ENCODE measurements at regions not wholly inside any gene's neighbourhood (a gene's known extent, or its start where the extent isn't known, plus 50 kb on each side); places are given as distances from the start of the nearest gene placed in this dataset.

GRCh38 chr22:47748957-47749356 lies 986.5 kb downstream of the TBC1D22A start:
- Histone ChIP-seq H3K9me3 (ENCODE audit: control insufficient read depth in 2 of 2, low read length in 2 of 2) (no peaks in the 10 kb centered on the region), H3K4me1 (ENCODE audit: control insufficient read depth, insufficient read depth, low read length) (no peaks in the 10 kb centered on the region), H3K27me3 (ENCODE audit: control insufficient read depth in 1 of 2, insufficient read depth in 2 of 2, low read length in 2 of 2) (peaks cover 5 to 7% of the 10 kb centered on the region in 2 donors), H3K36me3 (ENCODE audit: control insufficient read depth in 2 of 2, insufficient read depth in 2 of 2, low read length in 2 of 2) (no peaks in the 10 kb centered on the region), H3K9ac (ENCODE audit: low read length in 2 of 2) (no peak overlapping the region), H3K4me3 (ENCODE audit: low read length in 2 of 2) (no peak overlapping the region), H3K27ac (ENCODE audit: low read length) (no peak overlapping the region)

DNA sequence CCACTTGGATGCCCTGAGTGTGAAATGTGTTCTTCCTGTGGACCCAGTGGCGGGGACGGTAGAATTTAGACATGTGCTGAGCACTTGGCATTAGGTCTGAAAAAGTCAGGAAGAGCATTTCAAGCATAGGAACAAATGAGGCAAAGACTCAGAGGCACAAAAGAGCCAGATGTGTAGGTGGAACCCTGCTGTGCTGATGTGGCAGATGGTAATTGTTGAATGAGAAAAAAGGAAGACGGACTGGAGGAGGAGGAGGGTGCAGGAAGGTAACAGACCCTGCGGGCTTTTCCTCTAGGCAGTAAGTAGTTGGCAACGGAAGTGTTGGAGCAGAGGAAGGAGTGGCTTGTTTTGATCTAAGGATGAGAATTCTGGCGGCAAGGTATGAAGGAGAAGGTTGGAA lies 985.8 kb downstream of the TBC1D22A start:
- Histone ChIP-seq H3K4me3 (ENCODE audit: low read length in 2 of 2) (no peak overlapping the region), H3K4me1 (ENCODE audit: control insufficient read depth, insufficient read depth, low read length) (no peaks in the 10 kb centered on the region)

GRCh38 chr22:47740109-47740805 lies 977.8 kb downstream of the TBC1D22A start:
- no peaks in the 10 kb centered on the region for H3K36me3 ChIP-seq (ENCODE audit: control insufficient read depth in 2 of 2, insufficient read depth in 2 of 2, low read length in 2 of 2)
- no peak overlapping the region for H3K27ac ChIP-seq (ENCODE audit: low read length)
- H3K27me3 ChIP-seq (ENCODE audit: control insufficient read depth in 1 of 2, insufficient read depth in 2 of 2, low read length in 2 of 2) = peaks cover 2 to 3% of the 10 kb centered on the region in 2 donors
- H3K4me1 ChIP-seq (ENCODE audit: control insufficient read depth, insufficient read depth, low read length) = no peaks in the 10 kb centered on the region
- H3K4me3 ChIP-seq (ENCODE audit: low read length in 2 of 2) = no peak overlapping the region
- H3K9ac ChIP-seq (ENCODE audit: low read length in 2 of 2) = no peak overlapping the region
- no peaks in the 10 kb centered on the region for H3K9me3 ChIP-seq (ENCODE audit: control insufficient read depth in 2 of 2, low read length in 2 of 2)

More for the DNA sequence above, 985.8 kb downstream of the TBC1D22A start:
- Histone ChIP-seq H3K36me3 (ENCODE audit: control insufficient read depth in 2 of 2, insufficient read depth in 2 of 2, low read length in 2 of 2) (no peaks in the 10 kb centered on the region), H3K9me3 (ENCODE audit: control insufficient read depth in 2 of 2, low read length in 2 of 2) (no peaks in the 10 kb centered on the region), H3K27ac (ENCODE audit: low read length) (no peak overlapping the region), H3K27me3 (ENCODE audit: control insufficient read depth in 1 of 2, insufficient read depth in 2 of 2, low read length in 2 of 2) (peaks cover 5 to 7% of the 10 kb centered on the region in 2 donors), H3K9ac (ENCODE audit: low read length in 2 of 2) (no peak overlapping the region)

- Histone ChIP-seq H3K9ac (ENCODE audit: low read length in 2 of 2) (no peak overlapping the region), H3K4me3 (ENCODE audit: low read length in 2 of 2) (no peak overlapping the region), H3K36me3 (ENCODE audit: control insufficient read depth in 2 of 2, insufficient read depth in 2 of 2, low read length in 2 of 2) (no peaks in the 10 kb centered on the region)
Observed at GRCh38 chr22:47739291-47740015, 977.0 kb downstream of the TBC1D22A start.

GRCh38 chr22:47738472-47739013 lies 976.1 kb downstream of the TBC1D22A start:
- H3K36me3 ChIP-seq (ENCODE audit: control insufficient read depth in 2 of 2, insufficient read depth in 2 of 2, low read length in 2 of 2) = no peaks in the 10 kb centered on the region
- H3K9ac ChIP-seq (ENCODE audit: low read length in 2 of 2) = no peak overlapping the region
- H3K4me1 ChIP-seq (ENCODE audit: control insufficient read depth, insufficient read depth, low read length) = no peaks in the 10 kb centered on the region
- H3K4me3 ChIP-seq (ENCODE audit: low read length in 2 of 2) = no peak overlapping the region
- no peaks in the 10 kb centered on the region for H3K9me3 ChIP-seq (ENCODE audit: control insufficient read depth in 2 of 2, low read length in 2 of 2)
- no peak overlapping the region for H3K27ac ChIP-seq (ENCODE audit: low read length)
- H3K27me3 ChIP-seq (ENCODE audit: control insufficient read depth in 1 of 2, insufficient read depth in 2 of 2, low read length in 2 of 2) = peaks cover 2 to 3% of the 10 kb centered on the region in 2 donors

More at GRCh38 chr22:47739291-47740015, 977.0 kb downstream of the TBC1D22A start:
- Histone ChIP-seq H3K4me1 (ENCODE audit: control insufficient read depth, insufficient read depth, low read length) (no peaks in the 10 kb centered on the region), H3K27ac (ENCODE audit: low read length) (no peak overlapping the region), H3K9me3 (ENCODE audit: control insufficient read depth in 2 of 2, low read length in 2 of 2) (no peaks in the 10 kb centered on the region), H3K27me3 (ENCODE audit: control insufficient read depth in 1 of 2, insufficient read depth in 2 of 2, low read length in 2 of 2) (peaks cover 2 to 3% of the 10 kb centered on the region in 2 donors)

DNA sequence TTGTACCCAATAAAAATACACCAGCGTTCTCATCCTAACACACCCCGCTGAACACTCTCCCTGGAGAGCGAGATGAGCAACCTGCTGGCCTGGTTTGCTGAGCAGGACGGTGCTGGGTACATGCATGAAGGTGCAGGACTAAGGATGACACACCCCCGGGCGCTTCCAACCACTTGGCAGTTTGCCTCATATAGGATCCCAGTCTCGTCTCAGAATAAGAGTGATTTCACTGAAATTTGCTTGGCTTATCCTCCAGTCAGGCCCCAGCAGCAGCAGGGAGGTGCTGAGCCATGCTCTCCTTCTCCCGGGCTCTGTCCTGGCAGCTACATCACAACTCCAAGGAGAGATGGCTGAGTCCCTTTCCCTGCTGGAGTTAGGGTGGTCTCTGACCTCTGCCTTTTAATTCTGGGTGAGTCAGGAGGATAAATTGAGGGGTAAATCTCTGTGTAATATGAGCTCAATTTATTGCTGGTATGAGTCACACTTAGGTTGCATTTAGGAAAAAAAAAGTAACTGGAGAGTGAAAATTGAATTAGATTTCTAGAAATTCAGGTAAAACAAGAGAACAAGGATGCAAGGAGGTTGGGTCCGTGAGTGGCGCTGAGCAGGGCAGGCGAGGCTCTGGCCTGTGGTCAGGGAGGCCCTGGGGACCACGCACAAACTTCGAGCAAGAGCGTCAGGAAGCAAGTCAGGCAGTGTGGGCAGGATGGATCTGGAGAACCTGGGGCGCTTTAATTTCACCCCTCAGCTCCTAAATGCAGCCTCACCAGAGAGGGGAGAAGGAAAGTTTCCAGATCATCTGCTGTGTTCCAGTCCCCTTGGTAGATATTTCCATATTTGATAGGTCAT lies 974.0 kb downstream of the TBC1D22A start:
- Histone ChIP-seq H3K36me3 (ENCODE audit: control insufficient read depth in 2 of 2, insufficient read depth in 2 of 2, low read length in 2 of 2) (no peaks in the 10 kb centered on the region), H3K27ac (ENCODE audit: low read length) (no peak overlapping the region), H3K4me1 (ENCODE audit: control insufficient read depth, insufficient read depth, low read length) (no peaks in the 10 kb centered on the region), H3K9me3 (ENCODE audit: control insufficient read depth in 2 of 2, low read length in 2 of 2) (no peaks in the 10 kb centered on the region), H3K9ac (ENCODE audit: low read length in 2 of 2) (no peak overlapping the region), H3K4me3 (ENCODE audit: low read length in 2 of 2) (no peak overlapping the region), H3K27me3 (ENCODE audit: control insufficient read depth in 1 of 2, insufficient read depth in 2 of 2, low read length in 2 of 2) (peaks cover 2 to 3% of the 10 kb centered on the region in 2 donors)

DNA sequence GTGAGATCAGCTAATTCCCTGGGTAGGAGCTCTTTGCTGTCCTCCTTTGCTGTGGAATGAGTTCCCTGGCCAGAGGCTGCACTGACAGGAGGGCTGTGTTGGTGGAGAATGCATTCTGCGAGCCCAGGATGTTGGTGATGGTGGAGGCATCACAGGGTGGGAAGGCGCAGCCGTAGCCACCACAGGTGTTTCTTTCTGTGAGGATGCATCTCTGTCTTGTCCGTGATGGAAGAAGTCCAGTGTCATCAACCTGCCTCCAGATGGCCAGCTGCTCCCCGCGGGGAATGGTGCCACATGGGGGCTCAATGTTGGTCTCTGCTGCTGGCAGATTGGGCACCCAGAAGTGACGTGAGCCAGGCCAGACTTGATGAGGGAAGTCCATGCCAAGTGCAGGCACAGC lies 972.1 kb downstream of the TBC1D22A start:
- Histone ChIP-seq H3K27ac (ENCODE audit: low read length) (no peak overlapping the region), H3K4me1 (ENCODE audit: control insufficient read depth, insufficient read depth, low read length) (no peaks in the 10 kb centered on the region), H3K9ac (ENCODE audit: low read length in 2 of 2) (no peak overlapping the region), H3K4me3 (ENCODE audit: low read length in 2 of 2) (no peak overlapping the region), H3K27me3 (ENCODE audit: control insufficient read depth in 1 of 2, insufficient read depth in 2 of 2, low read length in 2 of 2) (no peaks in the 10 kb centered on the region), H3K36me3 (ENCODE audit: control insufficient read depth in 2 of 2, insufficient read depth in 2 of 2, low read length in 2 of 2) (no peaks in the 10 kb centered on the region), H3K9me3 (ENCODE audit: control insufficient read depth in 2 of 2, low read length in 2 of 2) (no peaks in the 10 kb centered on the region)

DNA sequence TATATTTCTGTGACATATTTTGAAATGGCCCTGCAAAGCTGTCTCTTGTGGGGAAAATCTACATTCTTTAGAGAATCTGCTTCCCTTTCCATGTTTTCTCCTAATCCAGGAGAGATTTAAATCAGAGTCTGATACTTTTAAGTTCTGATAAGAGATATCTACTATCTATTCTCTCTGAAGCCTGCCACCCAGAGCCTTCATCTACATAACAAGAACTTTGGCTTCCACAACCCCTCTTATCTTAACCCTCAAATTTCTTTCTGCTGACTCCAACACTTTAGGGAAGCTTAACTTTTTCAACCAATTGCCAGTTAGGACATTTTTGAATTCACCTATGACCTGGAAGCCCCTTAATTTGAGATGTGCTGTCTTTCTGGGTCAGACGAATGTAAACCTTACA lies 965.2 kb downstream of the TBC1D22A start:
- H3K9me3 ChIP-seq (ENCODE audit: control insufficient read depth in 2 of 2, low read length in 2 of 2) = peaks cover 0 to 2% of the 10 kb centered on the region in 2 donors
- H3K9ac ChIP-seq (ENCODE audit: low read length in 2 of 2) = no peak overlapping the region
- H3K4me1 ChIP-seq (ENCODE audit: control insufficient read depth, insufficient read depth, low read length) = no peaks in the 10 kb centered on the region
- no peaks in the 10 kb centered on the region for H3K27me3 ChIP-seq (ENCODE audit: control insufficient read depth in 1 of 2, insufficient read depth in 2 of 2, low read length in 2 of 2)
- H3K4me3 ChIP-seq (ENCODE audit: low read length in 2 of 2) = no peak overlapping the region
- no peak overlapping the region for H3K27ac ChIP-seq (ENCODE audit: low read length)
- H3K36me3 ChIP-seq (ENCODE audit: control insufficient read depth in 2 of 2, insufficient read depth in 2 of 2, low read length in 2 of 2) = no peaks in the 10 kb centered on the region

DNA sequence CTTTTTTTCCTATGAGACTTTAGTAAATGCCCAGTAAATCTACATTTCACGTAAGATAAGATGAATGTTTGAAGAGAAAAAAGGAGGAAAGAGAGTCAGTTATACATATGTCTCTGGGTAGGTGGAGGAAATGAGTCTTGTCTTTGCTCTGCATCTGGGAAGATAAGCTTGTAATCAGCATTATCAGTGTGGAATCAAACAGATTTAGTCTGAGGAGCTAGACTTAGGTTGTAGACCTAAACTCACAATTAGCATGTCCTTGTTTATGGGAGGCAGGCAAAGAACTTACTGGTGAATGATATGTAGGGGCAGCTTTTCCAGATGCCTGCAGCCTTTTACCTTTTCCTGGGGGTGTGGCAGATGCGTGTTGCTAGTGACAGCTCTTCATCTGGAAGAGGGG lies 962.3 kb downstream of the TBC1D22A start:
- no peaks in the 10 kb centered on the region for H3K4me1 ChIP-seq (ENCODE audit: control insufficient read depth, insufficient read depth, low read length)
- H3K27ac ChIP-seq (ENCODE audit: low read length) = no peak overlapping the region
- H3K4me3 ChIP-seq (ENCODE audit: low read length in 2 of 2) = no peak overlapping the region
- H3K36me3 ChIP-seq (ENCODE audit: control insufficient read depth in 2 of 2, insufficient read depth in 2 of 2, low read length in 2 of 2) = no peaks in the 10 kb centered on the region
- H3K27me3 ChIP-seq (ENCODE audit: control insufficient read depth in 1 of 2, insufficient read depth in 2 of 2, low read length in 2 of 2) = no peaks in the 10 kb centered on the region
- H3K9ac ChIP-seq (ENCODE audit: low read length in 2 of 2) = no peak overlapping the region
- H3K9me3 ChIP-seq (ENCODE audit: control insufficient read depth in 2 of 2, low read length in 2 of 2) = peaks cover 0 to 2% of the 10 kb centered on the region in 2 donors

DNA sequence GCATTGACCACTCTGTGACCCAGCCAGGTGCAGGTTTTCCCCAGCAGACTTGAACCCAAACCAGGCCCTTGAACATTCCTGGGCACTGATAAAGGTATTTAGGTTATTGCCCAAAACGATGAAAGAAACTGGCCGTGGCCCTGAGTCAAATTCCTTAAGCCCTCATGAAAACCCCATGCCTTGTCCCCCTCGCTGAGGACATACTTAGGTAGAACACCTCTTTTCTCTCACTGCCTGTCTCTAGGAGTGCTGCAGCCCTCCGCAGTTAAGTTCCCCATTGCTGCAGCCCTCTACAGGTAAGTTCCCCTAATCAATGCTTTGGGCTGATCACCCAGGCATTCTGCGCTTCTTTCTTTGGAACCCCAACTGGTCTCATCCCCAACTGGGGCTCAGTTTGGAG lies 961.6 kb downstream of the TBC1D22A start:
- H3K27me3 ChIP-seq (ENCODE audit: control insufficient read depth in 1 of 2, insufficient read depth in 2 of 2, low read length in 2 of 2) = no peaks in the 10 kb centered on the region
- no peak overlapping the region for H3K27ac ChIP-seq (ENCODE audit: low read length)
- peaks cover 0 to 2% of the 10 kb centered on the region in 2 donors for H3K9me3 ChIP-seq (ENCODE audit: control insufficient read depth in 2 of 2, low read length in 2 of 2)
- no peak overlapping the region for H3K9ac ChIP-seq (ENCODE audit: low read length in 2 of 2)
- no peak overlapping the region for H3K4me3 ChIP-seq (ENCODE audit: low read length in 2 of 2)
- H3K36me3 ChIP-seq (ENCODE audit: control insufficient read depth in 2 of 2, insufficient read depth in 2 of 2, low read length in 2 of 2) = no peaks in the 10 kb centered on the region
- no peaks in the 10 kb centered on the region for H3K4me1 ChIP-seq (ENCODE audit: control insufficient read depth, insufficient read depth, low read length)

All from stomach smooth muscle (tissue), 2 donors.